Neutrophil (primary cell): ENCODE measurements at regions not wholly inside any gene's neighbourhood (a gene's known extent, or its start where the extent isn't known, plus 50 kb on each side); places are given as distances from the start of the nearest gene placed in this dataset.

Experiments
- H3K27ac ChIP-seq: fragments of 200-600 bp; sonication (generic); 2 replicates; pipeline ENCODE4 v1.5.1; 2016; ENCODE audit warnings: mild to moderate bottlenecking, moderate library complexity
- H3K27me3 ChIP-seq: fragments of 200-600 bp; sonication (generic); 2 replicates; pipeline ENCODE4 v1.6.0; 2016; ENCODE audit warnings: mild to moderate bottlenecking
- H3K36me3 ChIP-seq: fragments of 200-600 bp; sonication (generic); 2 replicates; pipeline ENCODE4 v1.5.1; 2017
- H3K4me1 ChIP-seq, 2 experiments: fragments of 200-600 bp in 1 of 2; sonication (generic) in 1 of 2; 1 replicate in 1 of 2; 2 replicates in 1 of 2; pipeline versions ENCODE4 v1.5.1 to v1.6.1; 2013 to 2016; ENCODE audit warnings: low read depth in 1 of 2, low read length in 1 of 2, mild to moderate bottlenecking in 1 of 2, moderate library complexity in 1 of 2; ENCODE audit not compliant: control insufficient read depth in 1 of 2, insufficient read depth in 1 of 2
- H3K4me3 ChIP-seq, 2 experiments: fragments of 200-600 bp in 1 of 2; sonication (generic) in 1 of 2; 1 replicate in 1 of 2; 2 replicates in 1 of 2; pipeline ENCODE4 v1.5.1; 2013 to 2016; ENCODE audit warnings: low read depth in 1 of 2, low read length in 1 of 2, mild to moderate bottlenecking in 1 of 2, moderate library complexity in 1 of 2
- H3K9me3 ChIP-seq: fragments of 200-600 bp; sonication (generic); 2 replicates; pipeline ENCODE4 v1.5.1; 2016
- CTCF ChIP-seq: fragments of 200-600 bp; sonication (generic); IDR thresholded peaks from 2 replicates; pipeline ENCODE4 v1.5.1; 2016; ENCODE audit warnings: antibody characterized with exemption

DNA sequence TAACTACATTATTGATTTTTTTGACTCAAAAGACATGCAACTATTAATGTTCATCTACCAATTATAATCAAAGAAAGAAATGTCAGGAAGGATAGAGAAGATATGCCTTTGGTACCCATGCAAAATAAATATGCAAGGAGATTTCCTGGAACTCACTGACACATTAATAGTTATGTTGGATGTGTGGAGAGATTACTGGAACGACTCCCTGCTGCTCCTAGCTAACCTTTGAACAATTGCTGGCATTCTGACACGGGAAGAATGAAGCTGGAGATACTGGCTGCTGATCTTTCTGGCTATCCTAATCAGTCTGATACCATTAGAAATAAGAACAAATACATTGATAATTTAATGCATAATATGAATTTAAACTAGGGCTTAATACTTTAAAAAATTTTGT, 507.9 kb upstream of the NRG3 start:
- H3K4me1 ChIP-seq = no peaks in the 10 kb centered on the region
- H3K27me3 ChIP-seq = no peaks in the 10 kb centered on the region
- no peak for TF ChIP-seq CTCF
- H3K4me3 ChIP-seq = no peak overlapping the region
- no peaks in the 10 kb centered on the region for H3K36me3 ChIP-seq
- no peak overlapping the region for H3K27ac ChIP-seq
- H3K9me3 ChIP-seq = no peaks in the 10 kb centered on the region

- H3K4me1 ChIP-seq = no peaks in the 10 kb centered on the region
- no peak overlapping the region for H3K4me3 ChIP-seq
- H3K9me3 ChIP-seq = no peaks in the 10 kb centered on the region
- H3K27me3 ChIP-seq = no peaks in the 10 kb centered on the region
- no peak for TF ChIP-seq CTCF
- no peak overlapping the region for H3K27ac ChIP-seq
- no peaks in the 10 kb centered on the region for H3K36me3 ChIP-seq
These were observed 488.2 kb upstream of the NRG3 start for GRCh38 chr10:81386817-81387216.

- Histone ChIP-seq H3K4me3 (no peak overlapping the region), H3K27ac (no peak overlapping the region), H3K9me3 (no peaks in the 10 kb centered on the region), H3K4me1 (no peaks in the 10 kb centered on the region), H3K27me3 (no peaks in the 10 kb centered on the region), H3K36me3 (no peaks in the 10 kb centered on the region)
- TF ChIP-seq CTCF = no peak
These were observed 471.5 kb upstream of the NRG3 start for GRCh38 chr10:81403451-81403850.

DNA sequence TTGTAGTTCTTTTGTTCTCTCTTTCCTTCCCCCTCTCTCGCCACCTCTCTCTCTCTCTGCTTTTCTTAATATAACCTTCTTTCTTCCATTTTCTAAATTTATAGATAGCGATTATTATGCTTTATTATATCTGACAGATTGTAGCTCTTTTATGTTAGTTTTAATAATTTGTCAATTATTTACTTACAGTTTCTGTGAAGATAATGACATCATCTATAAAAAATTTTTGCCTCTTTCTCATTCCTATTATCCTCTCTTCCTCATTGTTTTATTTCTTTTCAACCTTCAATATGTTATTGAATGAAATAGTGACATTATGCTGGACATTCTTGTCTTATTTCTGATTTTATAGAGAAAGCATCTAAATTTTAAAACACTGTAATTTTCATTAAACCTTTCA, 469.6 kb upstream of the NRG3 start:
- Histone ChIP-seq H3K4me3 (no peak overlapping the region), H3K36me3 (no peaks in the 10 kb centered on the region), H3K27me3 (no peaks in the 10 kb centered on the region), H3K9me3 (no peaks in the 10 kb centered on the region), H3K27ac (no peak overlapping the region), H3K4me1 (no peaks in the 10 kb centered on the region)
- no peak for TF ChIP-seq CTCF

DNA sequence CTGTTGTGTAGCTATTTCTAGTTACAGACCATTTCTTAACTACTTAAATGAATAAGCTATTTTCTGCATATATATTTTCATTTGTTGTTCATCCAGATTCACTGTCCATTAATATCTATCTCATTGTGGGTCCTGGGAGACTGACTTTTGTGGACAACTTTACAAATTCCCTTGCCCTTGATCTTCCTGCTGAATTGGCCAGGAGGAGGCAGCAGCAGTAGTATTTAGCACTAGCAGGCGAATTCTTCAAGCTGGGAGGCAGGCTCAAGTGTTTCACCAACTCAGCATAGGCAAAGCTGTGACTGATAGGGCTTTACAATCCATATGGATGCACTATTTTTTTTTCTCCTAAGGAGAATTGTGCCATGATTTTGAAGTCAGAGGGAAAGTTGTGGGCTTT, 461.0 kb upstream of the NRG3 start:
- Histone ChIP-seq H3K36me3 (no peaks in the 10 kb centered on the region), H3K27me3 (no peaks in the 10 kb centered on the region), H3K4me3 (no peak overlapping the region), H3K27ac (no peak overlapping the region), H3K9me3 (no peaks in the 10 kb centered on the region), H3K4me1 (no peaks in the 10 kb centered on the region)
- no peak for TF ChIP-seq CTCF

- no peak for TF ChIP-seq CTCF
- Histone ChIP-seq H3K27me3 (no peaks in the 10 kb centered on the region), H3K36me3 (no peaks in the 10 kb centered on the region), H3K9me3 (no peaks in the 10 kb centered on the region), H3K4me1 (no peaks in the 10 kb centered on the region), H3K4me3 (no peak overlapping the region), H3K27ac (no peak overlapping the region)
These were observed 448.3 kb upstream of the NRG3 start for GRCh38 chr10:81426722-81427121.
